Fibroblast of the conjunctiva (primary cell): ENCODE measurements at regions not wholly inside any gene's neighbourhood (a gene's known extent, or its start where the extent isn't known, plus 50 kb on each side); places are given as distances from the start of the nearest gene placed in this dataset.

ENCODE experiments used
- DNase-seq: peaks from one replicate; pipeline ENCODE4 v3.0.0-alpha.2; 2010; ENCODE audit warnings: low read depth

DNA sequence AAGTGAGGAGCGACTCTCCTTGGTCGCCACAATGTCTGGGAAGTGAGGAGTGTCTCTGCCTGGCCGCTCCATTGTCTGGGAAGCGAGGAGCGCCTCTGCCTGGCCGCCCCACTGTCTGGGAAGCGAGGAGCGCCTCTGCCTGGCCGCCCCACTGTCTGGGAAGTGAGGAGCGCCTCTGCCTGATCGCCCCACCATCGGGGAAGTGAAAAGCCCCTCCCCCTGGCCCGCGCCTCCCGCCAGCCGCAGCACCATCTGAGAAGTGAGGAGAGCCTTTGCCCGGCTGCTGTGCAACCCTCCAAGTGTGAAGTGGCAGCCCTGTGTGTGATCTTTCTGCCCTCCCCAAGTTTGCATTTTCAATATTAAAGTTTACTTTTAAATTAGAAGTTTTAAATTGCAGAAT lies 95.0 kb upstream of the PPP2R5A start:
- DNase-seq = no peak

DNA sequence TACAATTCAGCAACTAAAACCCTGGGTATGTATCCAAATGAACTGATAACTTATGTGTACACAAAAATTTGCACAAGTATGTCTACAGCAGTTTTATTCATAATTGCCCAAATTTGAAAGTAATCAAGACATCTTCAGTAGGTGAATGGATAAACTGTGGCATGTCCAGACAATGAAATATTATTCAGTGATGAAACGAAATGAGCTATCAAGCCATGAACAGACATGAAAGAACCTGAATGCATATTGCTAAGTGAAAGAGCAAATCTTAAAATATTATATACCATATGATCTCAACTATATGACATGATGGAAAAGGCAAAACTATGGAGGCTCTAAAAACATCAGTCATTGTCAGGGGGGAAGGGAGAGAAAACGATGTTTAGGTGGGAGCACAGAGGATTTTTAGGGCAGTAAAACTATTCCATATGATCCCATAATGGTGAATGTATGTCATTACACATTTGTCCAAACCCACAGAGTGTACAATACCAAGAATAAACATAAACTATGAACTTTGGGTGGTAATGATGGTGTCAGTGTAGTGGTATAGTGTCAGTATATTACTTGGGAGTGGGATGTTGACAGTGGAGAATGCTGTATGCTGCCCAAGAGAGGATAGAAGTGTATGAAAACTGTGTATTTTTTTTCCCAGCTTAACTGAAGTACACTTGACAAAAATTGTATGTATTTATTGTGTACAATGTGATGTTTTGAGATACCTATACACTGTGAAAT lies 92.8 kb upstream of the PPP2R5A start:
- DNase-seq = no peak

DNA sequence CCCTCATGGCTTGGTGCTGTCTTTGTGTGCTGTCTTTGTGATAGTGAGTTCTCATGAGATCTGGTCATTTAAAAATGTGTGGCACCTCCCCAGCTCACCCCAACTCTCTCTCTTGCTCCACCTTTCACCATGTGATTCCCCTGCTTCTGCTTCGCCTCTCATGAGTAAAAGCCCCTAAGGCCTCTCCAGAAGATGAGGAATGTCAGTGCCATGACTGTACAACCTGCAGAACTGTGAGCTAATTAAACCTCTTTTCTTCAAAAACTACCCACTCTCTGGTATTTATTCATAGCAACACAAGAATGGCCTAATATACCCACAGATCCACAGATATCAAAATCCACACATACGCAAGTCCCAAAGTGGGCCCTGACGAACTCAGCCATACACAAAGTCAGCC lies 88.9 kb upstream of the PPP2R5A start:
- no peak for DNase-seq

DNA sequence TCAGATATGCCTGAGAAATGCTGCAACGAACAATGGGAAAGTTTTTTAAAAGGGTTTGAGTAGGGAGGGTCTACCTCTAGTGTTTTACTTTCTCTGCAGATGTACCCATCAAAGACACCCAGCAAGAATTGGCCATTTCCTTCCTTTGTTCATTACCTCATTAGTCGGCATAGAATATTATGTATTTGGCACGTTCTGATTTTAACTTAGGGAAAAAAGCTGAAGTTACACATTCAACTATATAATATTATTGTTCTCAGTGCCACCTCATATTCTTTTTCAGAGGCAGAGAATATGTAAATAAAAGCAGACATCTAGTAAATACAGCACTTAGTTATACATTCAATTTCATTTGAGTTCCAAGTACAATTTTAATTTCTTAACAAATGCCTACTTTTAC lies 83.7 kb upstream of the PPP2R5A start:
- no peak for DNase-seq

DNA sequence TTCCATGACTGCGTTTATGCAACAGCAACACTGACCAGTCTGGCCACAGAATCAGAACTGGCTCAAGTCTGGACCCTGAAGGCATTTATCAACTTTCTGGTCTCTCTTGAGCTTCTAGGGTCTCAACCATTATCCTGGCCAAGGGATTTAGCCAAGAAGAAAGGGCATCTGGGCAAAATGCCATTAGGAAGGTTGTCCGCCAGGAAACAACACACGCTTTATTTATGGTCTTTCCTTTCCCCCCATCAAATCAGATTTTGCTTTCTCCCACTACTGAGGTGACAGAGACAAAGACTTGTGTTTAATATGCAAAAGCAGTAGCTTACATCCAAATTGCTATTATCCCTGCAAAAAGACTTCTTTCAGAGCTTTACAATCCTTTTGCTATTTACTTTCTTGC lies 81.6 kb upstream of the PPP2R5A start:
- DNase-seq = no peak

DNA sequence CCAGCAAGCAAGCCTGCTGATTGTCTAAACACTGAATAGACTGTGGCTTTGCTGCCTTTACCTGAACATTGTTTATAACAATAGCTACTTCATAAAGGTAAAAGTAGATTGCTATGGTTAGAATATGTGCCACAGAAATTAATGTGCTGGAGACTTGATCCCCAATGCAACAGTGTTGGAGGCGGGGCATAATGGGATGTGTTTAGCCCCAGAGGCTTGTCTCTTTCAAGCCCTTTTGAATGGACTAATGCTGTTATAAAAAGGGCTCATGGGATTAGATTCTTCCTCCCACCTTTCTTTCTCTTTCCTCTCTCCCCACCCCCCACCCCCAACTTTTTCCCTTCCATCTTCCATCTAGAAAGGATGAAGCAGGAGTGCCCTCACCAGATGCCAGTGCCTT lies 80.2 kb upstream of the PPP2R5A start:
- no peak for DNase-seq

DNA sequence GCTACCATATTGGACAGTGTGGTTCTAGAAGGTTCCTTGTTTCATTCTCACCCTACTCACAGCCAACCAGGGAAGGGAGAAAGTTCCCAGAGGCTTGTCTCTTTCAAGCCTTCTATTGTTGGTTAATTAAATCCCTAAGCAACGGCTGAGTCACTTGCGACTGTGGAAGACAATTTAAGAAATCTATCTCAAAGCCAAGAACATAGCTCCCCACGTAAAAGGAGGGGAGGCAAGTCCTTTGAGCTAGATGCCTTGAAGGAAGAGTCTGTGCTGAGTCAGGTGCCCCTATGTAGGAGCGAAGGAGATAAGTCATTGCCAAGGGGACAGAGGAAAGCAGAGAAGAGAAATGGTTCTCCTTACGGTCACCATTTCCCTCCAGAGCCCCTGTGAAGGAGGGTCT lies 79.4 kb upstream of the PPP2R5A start:
- DNase-seq = no peak

DNA sequence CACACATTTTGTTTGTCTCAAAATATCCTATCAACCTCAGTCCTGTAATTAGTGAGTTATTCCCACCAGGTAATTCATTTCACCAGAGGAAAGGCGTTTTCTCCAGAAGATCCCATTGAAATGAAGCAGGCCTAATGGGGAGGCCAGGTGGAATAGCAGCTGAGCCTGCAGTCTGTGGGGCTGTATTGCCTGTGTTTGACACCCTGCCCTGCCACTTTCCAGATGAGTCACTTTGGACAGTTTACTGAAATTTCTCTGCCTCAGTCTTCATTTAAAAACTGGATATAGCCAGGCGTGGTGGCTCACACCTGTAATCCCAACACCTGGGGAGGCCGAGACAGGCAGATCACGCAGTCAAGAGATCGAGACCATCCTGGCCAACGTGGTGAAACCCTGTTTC lies 78.1 kb upstream of the PPP2R5A start:
- DNase-seq = no peak

DNA sequence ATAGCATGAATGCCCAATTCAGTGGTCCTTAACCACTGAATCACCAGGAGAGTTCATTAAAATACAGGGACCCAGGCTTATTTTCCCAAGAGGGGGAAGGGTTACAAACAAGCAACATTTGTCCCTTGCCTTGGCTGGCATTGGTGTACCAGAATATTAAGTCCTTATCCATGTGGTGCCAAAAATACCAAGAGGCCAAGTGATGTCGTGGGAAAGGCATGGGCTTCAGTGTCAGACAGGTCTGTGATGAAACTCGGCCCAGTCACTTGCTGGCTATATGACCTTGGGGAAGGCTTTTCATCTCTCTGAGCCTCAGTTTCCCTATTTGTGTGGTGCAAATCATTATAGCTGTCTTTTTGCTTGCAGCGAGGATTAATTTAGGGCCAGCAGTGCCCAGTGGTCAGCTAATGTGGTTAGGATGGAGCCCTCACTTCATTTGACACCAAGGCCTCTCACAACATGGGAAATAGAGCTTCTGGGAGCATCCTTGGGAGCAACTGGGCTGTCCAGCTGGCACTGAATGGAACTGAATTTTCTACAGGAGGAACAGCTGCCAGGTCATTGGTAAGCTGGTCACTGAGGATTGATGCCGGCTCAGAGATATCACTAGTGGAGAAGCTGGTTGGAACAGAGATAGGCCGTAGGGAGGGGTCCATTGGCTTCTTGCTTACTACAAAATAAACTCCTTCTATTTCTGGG lies 77.2 kb upstream of the PPP2R5A start:
- no peak for DNase-seq

DNA sequence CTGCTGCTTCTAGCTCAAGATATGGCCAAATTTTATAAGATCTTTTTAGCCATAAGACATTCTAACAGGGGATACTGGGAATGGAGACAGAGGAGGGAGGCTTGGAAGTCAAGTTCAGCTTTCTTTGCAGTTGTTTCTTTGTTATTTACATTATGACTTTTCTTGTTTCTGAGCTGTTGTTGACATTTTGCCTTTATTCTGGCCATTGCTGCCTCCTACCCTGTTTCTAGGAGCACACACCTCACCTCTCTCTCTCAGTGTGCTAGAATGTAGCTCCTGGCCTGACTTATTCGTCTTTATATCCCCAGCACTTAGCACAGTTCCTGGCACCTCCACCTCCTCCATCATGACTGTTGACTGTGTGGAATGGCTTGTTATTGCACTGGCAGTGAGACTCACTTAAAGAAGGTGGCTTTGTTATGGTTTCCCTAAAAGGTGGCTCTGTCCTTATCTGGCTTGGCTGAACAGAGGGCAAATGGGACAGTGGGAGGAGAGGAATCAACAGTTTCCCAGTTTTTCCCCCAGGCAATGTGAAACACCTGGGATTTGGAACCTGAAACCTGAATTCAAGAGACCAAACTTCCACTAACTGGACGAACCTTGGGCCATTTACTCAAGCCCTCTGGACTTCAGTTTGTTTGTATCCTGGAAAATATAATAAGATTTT lies 76.1 kb upstream of the PPP2R5A start:
- no peak for DNase-seq

DNA sequence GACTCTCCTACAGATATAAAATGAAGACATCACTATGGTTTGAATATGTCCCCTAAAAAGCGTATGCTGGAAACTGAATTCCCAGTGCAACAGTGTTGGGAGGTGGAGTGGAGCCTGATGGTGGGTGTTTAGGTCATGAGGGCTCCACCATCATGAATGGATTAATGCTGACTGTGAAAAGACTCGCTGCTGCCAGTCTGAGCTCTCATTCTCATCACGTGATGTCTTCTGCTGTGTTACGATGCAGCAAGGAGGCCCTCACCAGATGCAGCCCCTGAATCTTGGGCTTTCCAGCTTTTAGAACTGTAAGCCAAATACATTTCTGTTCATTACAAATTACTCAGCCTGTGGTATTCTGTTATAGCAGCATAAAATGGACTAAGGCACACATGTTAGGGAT lies 73.8 kb upstream of the PPP2R5A start:
- no peak for DNase-seq

DNA sequence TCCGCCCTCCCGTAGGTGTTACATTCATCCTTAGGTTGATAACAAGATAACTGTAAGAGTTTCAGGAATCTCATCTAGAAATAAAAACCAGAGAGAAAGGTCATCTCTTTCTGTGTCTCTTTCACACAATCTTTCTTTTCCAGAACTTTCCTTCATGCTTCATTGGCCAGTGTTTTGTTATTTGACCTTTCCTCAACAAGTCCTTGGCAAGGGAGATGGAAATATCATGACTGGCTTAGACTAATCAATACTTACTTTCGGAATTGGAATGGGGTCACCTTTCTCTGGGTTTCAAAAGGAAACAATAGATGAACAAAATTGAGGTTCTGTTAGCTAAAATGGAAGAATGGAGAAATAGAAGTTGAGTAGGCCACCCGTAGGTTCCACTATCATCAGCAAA lies 72.9 kb upstream of the PPP2R5A start:
- DNase-seq = no peak

DNA sequence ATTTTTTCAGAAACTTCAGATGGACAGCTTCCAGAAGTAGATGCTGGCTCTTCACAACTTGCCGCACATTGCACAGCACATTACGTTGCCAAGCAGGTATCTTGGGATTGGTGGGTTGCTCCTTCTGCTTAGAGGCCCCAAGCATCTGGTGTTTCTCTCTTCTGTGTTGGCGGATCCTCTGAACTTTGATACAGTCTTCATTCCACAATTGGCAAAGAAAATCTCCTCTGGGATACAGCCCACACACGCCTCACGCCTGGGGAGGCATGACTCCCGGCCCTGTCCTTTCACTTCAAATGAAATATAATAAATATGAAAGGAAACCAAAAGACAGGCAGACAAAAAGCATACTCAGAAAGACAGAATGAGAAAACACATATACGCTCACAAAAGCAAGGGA lies 72.3 kb upstream of the PPP2R5A start:
- no peak for DNase-seq

DNA sequence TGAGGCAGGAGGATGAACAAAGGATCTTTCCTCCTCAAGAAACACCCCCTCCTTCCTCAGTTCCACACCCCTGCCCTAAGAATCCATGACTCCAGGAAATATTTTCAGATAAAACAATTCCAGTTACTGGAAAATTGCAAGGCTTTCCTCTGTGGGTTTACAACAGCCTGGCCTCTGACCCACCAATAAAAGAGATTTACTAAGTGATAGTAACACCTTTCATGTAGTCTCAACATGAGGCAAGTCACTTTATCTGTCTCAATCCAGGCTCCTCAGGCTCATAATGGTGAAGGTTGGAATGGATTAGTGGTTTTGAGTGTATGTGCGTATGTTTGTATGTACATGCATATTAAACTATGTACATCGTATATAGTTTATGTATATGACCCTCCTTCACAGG lies 71.4 kb upstream of the PPP2R5A start:
- no peak for DNase-seq

DNA sequence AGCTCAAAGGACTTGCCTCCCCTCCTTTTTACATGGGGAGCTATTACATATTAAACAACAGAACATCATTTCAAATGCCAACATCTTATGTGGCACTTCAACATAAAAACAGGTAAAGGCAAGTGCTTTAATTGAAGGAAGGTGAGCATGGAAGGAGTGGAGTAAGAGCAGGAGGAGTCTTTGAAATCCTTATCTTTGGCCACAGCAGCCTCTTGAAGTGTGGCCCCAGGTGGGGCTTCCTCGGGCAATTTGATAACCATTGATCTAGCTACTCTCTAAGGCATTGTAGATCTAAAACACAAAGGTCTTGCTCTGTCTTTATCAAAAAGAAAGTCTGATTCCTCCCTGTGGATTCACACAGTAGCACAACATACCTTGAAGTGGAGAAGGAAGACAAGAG lies 70.9 kb upstream of the PPP2R5A start:
- DNase-seq = no peak

DNA sequence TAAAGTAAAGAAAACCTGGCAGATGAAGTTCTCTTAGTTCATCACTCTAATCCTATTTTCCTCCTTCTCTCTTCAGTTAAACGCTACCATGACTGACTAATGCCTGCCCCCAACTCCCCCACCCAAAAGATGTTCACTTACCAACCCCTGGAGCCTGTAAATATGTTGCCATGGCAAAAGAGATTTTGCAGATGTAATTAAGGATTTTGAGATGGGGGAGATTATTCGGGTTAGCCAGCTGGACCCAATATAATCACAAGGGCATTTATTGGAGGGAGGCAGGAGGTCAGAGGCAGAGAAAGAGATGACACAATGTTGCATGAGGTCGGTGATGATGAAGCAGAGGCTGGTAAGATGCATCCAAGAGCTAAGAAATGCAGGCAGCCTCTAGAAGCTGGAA lies 69.3 kb upstream of the PPP2R5A start:
- DNase-seq = no peak

DNA sequence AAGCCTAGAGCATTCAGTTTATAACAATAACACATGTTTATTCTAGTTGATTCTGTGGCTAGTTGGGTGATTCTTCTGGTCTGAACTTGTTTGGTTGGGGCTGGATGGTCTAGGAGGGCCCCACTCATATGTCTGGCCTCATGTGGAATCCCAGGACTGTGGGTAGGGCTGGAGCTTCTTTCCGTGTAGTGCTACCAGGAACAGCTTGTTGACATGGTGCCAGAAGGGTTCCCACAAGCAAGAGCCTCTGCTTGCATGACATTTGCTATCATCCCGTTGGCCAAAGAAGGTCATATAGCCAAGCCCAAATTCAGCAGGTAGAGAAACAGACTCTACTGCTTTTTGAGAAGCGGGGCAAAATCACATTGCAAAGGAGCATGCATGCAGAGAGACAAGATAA lies 67.6 kb upstream of the PPP2R5A start:
- no peak for DNase-seq

DNA sequence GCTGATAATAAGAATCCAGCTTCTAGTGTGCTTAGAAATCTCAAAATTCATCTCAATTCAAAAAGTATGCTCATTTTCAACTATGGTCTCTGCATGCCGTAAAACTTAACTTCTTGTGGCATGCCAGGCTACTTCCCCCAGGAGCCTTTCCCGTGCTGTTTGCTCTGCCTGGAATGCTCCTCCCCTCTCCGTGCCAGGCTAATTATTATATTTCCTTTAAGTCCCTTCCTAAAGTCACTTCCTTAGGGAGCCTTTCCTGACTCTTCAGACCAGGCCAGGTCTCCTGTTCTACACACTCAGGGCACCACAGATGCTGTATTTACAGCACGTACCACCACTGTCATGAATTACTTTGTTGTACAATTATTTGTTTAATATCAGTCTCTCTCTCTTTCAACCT lies 67.1 kb upstream of the PPP2R5A start:
- DNase-seq = no peak

DNA sequence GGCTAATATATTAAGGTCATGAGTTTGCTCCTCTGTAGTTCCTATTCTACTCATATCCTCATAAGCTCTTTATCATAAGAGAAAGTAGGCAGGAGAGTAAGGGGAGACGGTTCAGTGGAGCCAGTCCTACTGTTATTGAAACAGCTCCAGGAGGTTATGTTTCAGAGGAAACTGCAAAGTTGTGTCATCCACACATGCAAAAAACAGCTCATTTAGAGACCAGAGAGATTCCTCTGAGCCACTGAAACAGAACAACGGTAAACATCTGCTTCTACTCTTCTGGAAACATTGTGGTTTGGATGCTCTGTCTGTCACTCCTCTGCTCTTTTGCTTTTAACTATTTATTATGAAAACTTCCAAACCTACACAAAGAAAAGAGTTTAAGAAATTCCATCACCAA lies 66.3 kb upstream of the PPP2R5A start:
- peak; percentile 51 for DNase-seq

DNA sequence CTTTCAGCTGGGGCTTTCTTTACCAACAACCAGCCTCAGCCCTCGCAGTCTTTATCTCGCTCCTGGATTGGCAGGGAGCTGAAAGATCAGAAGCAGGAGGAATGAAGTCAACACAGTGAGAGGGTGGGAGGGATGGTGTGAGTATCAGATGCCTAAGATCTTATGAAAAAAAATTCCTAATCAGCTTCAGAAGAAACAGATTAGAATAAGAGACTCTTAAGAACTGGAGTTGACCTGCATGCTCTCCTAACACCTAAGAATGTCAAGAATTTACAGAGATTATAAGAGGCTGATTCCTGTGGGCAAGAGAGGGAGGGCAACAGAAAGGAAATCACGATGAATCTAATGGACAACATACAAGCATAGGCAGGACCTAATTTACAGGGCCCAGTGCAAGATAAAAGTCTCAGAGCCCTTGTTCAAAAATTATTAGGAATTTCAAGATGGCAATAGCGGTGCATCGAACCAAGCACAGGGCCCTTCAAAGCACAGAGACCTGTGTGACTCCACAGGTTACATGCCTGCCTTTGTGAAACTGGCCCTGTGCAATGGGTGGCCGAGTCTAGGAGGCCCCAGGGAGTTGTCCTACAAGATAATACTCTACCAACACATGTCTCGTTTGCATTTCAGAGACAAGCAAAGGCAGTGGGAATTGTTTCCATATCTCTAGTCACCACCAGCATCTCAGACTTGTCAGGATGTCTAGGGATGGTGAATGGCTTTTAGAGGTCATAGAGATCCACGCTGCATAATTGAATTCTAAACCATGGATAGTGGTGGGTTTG lies 65.3 kb upstream of the PPP2R5A start:
- DNase-seq = no peak

DNA sequence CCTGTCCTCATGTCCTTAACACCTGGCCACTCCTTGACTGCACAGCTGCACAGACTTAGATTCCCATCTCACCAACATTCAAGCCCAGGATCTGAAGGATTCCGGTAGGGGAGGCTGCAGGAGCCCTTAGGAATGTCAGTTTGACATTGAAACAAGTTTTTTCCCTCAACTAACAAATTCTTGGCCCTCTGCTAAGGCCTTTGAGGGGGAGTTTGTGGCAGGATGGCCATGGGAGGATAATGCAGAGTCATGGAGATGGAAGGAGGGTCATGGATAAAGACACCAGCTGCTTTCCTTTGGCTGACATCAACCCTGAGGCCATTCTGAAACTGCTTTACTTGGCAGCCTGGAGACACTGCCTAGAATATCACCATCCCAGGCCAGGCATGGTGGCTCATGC lies 63.4 kb upstream of the PPP2R5A start:
- no peak for DNase-seq

DNA sequence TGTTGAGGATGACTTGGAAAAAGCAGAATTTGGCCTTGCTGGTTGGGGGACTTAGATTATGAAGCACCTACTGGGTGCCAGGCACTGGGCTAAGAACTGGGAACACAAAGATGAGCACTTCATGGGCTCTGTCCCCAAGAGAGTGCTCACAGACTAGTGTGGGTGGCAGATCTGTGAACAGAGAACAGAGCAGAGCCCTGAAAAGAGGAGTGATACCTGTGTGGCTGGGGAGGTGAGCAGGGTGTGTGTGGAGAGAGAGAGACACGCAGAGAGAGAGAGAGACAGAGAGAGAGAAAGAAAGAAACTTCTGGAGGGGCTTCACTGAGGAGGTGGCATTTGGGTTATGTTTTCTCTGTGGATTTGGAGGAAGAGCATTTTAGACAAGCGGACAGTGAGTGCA lies 61.1 kb upstream of the PPP2R5A start:
- DNase-seq = no peak

DNA sequence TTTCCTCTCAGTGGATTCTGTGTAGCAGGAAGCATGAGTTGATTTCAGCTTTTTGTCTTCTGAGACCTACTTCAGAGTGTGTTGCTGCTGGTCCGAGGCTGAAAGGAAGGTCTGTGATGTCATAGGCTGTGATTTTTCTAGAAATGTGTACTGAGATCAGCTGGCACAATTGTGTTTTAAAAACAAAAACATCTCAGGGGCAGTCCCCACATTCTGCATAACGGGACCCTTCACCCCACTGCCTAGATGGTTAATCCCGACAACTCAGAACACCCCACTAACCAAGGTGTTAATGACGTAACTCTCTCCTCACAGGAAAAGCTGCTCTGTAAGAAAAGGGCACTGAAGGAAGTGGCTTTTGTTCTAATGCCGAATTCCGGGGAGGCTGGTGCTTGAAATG lies 59.8 kb upstream of the PPP2R5A start:
- DNase-seq = no peak
